ENCODE measurements at regions not wholly inside any gene's neighbourhood (a gene's known extent, or its start where the extent isn't known, plus 50 kb on each side); places are given as distances from the start of the nearest gene placed in this dataset.
A peak's percentile ranks its signal among the peaks of the same experiment; 100 is the strongest.

DNA sequence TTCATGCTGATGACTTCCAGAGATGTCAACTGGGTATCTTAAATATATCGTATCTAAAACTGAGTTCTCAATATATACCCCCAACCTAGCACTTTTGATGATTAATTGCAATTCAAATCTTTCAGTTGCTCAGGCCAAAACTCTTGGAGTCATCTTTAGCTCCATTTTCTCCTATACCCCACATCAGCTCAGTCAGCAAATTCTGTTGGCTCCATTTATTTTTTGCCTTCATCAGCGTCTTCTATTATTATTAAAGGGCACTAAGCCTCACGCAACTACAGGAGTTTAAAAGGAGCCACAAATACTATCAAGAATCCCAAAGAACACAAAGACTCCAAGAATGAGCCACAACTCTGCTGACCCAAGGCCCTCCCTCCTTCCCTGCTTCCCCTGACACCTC, 134.9 kb downstream of the KCTD12 start:
- DNase-seq, result no peak

DNA sequence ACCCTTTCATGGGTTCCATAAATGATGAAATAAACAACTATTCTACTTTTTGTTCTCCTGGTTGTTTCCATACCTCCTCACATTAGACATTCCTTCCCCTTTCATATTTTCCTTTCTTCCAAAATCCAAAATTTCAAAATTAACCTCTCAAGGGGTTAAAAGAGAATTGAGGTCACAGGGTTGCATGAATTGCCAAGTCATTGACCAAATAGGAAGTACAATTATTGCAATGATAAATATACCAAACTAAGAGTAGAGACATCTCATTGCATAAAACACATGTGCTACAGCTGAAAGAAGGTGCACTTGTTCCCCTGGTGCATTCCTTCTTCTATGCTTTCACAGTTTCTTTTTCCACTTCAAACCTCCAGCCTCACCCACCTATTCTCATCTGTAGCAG, 136.1 kb downstream of the KCTD12 start:
- no peak for DNase-seq

DNA sequence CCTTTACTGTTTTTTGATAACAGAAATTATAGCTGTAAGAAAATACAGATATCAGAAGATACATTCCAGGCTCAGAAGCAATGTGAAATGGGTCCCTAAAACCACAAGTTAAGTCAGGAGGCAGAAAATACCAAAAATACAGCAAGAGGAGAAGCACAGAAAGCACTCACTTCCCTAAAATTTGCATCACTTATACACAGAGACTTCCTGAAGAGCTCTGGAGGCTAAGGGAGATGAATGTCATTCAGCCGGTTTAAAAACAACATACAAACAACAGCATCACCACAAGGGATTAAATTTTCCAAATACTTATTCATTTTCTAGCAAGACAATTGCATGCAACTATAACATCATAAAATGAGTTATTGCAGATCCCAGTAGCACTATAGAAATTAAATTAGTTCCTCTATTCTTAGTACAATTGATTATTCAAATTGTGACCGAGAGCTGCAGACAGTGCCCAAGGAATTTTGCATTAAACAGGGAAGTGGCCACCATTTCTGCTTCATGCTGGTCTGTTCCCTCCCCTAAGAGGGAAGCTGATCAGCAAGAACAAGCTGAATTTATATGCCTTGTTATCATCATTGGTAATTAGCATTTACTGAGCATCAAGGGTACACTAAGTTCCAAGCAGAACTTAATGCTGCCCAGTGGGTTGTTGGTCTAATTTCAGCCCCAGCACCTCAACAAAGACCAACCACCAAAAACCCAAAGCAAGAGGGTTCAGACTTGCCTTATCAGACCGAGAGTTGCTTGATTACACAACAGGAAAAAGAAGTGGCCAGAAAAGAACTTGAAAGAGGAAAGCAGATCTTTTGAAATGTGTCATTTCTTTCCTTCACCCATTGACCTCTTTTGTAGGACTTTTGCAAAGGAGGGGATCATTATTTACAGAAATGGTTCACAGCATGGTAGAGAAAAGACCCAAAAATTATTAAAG, 140.7 kb downstream of the KCTD12 start:
- peak in 1 of 56 donors; percentile 8 for DNase-seq

DNA sequence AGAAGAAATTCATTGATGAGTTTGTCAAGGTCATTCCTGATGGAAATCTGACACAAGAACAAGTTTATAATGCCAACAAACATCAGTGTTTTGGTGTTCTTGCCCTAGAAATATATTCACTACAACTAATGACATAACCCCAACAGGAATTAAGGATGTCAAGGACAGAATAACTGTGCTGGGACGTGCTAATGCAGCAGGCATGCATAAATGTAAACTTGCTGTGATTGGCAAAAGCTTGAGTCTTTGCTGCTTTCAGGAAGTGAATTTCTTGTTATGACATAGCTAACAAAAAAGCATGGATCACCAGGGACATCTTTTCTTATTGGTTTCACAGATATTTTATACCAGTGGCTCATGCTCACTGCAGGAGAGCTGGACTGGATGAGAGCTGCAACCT, 144.6 kb downstream of the KCTD12 start:
- DNase-seq, result no peak

DNA sequence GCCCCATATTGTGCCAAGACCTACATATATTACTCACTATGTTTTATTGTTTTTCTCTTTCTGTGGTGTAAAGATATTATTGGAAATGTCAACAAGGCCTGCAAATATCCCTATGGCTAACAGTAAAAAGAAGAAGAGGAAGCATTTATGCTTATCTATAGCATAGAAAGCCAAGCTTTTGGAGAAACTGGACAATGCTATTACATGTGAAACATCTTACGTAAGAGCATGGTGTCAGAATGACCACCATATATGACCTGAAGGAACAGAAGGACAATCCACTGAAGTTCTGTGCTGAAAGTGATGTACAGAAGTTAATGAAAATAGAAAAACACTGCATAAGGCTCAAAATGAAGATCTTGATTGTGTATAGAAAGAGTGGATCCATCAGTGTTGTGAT, 145.2 kb downstream of the KCTD12 start:
- no peak for DNase-seq

DNA sequence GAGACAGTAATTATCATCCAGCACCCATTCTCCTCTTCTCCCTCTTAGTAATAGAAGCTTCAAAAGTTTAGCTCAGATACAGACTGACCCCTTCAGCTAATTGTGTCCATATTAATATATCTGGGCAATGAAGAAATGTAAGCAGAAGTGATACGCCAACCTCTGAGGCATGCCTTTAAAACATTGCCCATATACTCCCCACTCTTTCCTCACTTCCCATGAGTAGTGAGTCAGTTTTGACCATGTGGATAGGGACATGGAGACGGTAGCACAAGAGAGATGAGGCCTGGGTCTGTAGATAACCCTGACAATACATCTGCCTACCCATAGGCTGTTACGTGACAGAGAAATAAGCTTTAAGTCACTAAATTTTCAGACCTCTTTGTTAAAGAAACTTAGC, 147.6 kb downstream of the KCTD12 start:
- DNase-seq, result no peak

DNA sequence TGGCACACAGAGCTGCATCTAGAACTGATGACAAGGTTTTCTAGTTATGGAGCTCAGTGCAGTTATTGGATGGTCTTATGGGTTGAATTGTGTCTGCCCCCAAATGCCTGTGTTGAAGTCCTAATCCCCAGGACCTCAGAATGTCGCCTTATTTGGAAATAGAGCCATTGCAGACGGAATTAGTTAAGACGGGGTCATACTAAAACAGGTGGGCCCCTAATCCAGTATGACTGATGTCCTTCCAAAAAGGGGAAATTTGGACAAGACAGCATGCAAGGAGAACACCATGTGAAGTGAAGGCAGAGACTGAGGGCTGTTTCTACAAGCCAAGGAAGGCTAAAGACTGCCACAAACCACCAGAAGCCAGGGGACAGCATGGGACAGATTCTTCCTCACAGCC, 148.7 kb downstream of the KCTD12 start:
- DNase-seq, result no peak

DNA sequence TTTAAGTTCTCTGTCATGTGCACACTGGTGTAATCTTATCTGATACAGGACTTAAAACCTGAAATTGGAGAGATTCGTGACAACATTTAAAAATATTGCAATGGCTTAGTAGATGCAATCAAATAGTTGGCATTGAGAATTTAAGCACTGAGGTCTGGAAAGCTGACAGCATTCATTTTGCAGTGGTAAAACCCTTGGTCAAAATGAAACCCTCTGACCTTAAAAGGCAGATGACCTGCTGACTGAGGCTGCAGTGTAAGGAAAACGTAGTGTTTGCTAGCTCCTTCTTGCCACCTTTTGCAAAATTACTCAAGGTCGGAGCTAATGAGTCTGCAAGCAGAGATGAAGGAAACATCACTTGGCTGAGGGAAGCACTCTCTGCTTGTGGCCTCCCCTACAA, 150.6 kb downstream of the KCTD12 start:
- DNase-seq, result no peak

DNA sequence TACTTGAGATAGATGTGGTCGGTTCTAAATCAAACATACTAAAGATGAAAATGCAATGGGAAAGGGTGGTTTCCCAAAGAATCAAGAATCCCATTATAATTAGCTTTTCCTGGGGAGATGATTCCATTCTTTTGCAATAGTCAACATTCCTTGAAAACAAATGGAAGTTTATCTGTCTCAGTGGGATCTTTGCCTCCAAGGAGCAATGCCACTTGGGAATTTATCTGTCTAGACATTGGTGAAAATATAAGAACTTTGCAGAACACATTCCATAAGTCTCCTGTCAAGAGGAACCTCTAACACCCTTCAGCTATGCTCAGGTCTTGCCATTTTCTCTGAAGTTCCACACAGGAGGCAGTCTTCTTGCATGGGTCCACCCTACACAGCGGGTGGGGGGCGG, 152.5 kb downstream of the KCTD12 start:
- no peak for DNase-seq

DNA sequence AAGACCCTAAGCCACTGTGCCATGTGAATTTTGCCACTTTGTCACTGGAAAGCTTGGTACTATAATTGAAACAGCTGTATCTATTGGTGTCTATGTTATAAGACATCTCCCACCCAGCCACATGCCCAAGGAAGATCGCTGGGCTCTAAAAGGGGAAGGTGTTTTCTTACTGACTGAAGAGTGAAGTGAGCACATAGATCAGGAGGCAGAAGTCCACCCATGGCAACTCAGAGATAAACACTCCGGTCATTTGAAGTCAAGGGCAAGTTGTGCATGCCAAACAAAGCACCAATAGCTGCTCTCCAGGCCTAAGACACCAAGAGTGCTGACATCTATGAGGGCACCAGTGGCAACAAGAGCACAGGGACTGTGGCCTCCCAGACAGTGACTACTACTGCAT, 153.8 kb downstream of the KCTD12 start:
- no peak for DNase-seq

DNA sequence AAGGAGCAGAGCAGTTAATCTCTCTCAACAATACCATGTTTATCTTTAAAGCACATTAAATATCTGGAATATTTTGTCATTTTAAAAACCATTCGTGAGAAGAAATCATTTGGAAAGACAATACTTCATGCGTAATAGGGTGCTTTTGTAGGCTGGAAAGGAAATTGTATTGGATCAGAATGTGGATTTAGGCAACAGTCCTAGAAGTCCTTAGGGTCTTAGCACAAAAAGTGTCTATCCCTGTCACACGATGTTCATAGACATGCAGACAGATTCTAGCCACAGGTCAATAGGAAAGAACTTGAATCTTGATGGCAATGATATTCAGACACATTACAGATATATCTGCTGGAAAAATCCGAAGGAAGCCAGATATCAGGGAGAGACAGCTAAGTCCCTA, 156.0 kb downstream of the KCTD12 start:
- DNase-seq, result no peak

DNA sequence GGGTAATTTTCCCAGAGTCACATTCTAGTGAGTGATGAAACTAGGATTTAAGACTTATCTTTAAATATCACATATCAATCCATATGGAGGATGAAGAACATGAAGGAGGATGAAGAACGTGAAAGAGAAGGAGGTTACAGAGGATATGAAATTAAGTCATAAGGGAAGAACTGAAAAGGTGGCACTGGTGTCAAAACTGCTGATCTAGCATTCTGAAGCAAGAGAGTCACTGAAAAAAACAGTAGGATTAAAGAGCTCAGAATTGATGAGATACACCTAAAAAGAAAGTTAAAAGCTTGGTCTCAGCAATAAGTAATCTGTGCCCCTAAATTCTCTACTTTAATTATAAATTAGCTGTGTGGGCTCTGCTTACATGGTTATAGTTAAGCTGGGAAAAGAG, 156.5 kb downstream of the KCTD12 start:
- DNase-seq, result no peak

DNA sequence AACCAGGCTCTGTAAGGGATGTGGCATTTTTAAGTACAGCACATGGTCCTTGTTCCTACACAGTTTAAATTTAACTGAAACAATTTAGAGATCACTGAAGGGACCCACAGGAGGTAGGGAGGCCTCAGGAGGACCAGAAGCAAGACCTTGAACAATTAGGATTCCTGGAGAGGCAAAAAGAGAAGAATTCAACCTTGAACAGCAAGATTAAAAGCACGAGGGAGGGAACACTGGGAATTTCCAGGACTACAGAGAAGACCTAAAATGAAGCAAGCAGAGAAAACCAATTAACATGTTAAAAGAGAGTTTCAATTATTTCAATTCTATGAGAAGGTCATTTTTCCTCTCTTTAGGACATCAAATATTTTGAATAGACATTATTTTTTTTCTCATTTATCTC, 160.3 kb downstream of the KCTD12 start:
- no peak for DNase-seq

DNA sequence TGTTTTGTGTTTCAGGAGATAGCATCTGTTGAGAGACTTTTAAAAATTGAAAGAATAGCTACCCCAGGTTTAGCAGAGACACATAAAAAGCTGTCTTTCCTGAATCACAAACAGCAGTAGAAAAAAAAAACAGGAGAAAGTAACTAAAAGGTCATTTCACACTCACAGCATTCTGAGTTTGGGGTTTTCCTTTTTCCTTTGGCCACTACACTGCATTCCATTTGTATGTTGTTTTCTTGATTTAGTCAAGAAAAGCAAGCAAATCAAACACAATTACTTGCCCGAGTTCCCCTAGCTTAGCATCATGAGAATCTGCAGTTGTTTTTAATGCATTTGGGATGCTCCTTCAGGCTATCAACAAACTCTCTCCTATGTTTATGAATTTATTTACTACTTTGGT, 161.0 kb downstream of the KCTD12 start:
- no peak for DNase-seq

DNA sequence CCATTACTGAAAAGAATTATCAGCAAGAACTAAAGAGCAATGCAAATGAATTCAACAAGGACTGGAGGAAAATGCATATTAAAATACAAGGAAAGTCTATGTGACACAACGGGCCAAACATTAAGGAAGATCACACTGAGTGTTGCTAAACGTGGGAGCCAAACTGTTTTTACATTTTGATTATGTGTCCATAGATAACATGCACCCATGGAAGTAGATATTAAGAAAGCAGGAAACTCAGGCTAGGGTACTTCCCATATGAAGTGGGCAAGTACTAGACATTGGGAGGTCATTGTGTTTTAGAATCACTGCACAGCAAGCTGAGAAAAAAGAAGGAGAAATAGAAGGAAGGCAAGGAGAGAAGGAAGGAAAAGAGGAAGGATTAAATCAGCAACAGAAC, 161.8 kb downstream of the KCTD12 start:
- DNase-seq, result no peak

DNA sequence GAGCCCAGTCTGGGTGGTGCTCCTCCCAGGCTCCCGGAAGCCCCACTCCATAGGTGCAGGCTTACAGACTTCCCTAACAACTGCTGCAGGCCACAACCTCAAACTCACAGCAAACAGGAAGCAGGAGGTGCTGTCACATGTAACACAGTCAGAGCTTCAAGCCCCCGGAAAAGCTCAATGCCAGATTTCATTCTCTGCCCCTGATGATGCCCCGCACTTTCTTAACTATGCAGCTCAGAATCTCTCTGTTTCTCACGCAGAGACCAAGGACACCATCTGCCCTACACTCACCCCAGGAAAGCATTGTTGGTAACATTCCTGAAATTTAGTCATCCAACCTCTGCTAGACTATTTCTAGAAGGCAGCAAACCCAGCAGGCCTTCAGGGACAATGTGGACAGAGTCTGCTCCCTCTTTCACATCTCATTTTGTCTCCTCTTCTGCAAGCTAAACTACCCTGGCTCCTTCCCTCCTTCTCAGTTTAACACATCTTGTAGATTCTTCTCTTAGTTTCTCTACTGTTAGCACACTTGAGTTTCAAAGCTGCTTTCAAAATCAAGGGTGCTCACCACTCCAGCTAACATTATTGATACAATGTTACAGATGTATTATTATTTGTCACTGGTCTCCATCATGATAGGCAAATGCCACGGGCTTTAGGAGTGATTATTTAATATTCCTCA, 162.5 kb downstream of the KCTD12 start:
- peak in 11 of 56 donors; percentile 1 to 25 (median 4) for DNase-seq

DNA sequence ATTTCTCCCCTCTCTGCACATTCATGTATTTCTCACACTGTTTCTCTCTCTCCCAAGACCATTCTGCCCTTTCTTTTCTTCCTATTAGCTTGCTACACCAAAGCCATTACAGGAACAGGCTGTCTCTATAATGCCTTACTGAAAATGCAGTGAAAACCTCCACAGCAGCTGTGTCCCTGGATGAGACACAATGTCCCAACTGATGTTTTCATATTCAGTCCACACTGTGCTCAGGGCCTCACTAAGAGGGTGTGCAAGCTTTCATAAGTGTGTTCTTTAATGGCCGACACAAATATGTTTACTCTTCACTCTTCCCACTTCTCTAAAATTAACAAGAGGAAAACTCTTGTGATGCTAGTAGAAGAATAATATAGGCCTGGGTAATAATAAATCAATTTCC, 163.4 kb downstream of the KCTD12 start:
- no peak for DNase-seq

DNA sequence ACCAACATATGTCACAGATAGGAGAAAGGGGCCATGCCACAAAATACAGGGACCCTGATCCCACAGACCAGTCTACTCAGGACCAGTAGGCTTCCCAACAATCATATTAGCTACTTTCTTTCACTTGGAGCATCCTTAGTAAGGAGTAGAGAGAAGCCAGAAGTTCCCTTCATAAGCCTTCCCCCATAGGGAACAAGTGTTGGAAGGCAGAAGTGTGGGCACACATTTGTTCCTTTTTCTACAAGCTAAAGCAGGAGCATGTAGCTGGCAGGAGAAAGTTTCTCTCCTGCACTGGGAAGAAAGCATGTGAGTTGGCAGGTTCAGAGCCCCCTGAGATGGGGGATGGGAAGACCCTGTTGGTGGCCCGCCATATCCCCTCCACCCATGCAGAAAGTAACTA, 165.4 kb downstream of the KCTD12 start:
- DNase-seq, result no peak

DNA sequence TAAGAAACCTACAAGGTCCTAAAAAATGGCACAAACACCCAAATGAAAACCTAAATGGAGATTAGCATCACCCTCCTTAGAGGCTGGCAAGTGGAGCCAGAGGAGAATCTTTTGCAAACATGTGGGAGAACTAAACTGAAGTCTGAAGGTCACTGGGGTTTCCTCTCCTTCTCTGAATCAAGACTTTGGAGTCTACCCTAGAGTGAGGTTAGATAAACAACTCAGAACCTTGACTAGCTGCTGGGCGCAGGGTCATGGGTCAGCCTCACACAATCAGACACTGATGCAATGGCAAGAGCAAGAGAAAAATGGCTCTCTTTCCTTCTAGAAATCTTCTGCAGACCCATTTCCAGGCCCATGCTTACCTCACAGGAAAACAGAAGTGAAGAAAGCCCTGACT, 165.8 kb downstream of the KCTD12 start:
- DNase-seq, result no peak

DNA sequence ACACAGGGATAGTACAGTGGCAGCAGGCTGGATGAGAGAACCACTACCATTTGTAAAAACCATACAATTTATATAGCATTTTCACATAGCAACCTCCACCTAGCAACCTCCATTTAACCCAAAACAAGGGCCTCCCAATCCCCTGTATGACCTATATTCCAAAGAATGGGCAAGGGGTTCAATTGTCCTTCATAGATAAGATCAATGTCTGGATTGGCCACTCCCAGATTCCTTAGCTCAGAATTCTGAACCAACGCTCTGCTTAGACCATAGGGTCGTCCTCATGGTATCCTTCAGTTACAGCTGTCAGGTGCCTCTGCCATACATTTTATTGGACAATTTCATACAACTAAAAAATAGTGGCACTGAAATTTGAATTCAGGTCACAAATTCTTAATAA, 166.2 kb downstream of the KCTD12 start:
- DNase-seq, result no peak

DNA sequence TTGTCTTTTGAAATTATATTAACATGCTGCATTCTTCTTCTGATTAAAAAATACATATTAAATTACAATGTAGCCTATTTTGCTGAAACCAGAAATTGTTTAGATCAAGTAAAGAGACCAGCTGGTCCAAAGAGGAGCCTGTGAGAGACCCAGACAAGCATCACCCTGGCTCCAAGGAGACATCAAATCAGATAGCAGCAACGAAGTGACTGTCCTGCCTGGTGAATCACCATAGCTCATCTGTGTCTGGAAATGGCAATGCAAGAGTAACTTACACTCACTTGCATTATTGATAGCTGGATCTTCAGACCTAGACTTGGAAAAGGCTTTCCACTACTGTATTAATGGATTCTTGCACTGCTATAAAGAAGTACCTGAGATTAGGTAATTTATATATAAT, 169.1 kb downstream of the KCTD12 start:
- no peak for DNase-seq

DNA sequence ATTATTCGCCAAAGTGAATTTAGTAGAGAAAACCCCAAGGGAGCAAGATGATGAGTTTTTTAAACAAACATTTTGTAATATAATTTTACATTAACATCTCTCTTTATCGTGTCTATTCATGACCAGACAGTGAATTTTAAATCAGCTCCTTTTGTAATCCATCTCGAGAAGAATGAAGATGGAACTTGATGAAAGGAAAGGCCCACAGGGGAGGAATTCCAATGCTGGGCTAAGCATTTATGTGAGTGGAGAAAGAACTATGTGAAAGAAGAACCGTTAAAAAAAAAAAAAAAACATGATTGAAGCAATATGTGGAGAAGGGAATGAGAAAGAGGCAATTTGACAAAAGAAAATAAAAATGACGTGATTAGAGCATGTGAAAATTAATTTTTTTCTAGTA, 170.6 kb downstream of the KCTD12 start:
- no peak for DNase-seq

DNA sequence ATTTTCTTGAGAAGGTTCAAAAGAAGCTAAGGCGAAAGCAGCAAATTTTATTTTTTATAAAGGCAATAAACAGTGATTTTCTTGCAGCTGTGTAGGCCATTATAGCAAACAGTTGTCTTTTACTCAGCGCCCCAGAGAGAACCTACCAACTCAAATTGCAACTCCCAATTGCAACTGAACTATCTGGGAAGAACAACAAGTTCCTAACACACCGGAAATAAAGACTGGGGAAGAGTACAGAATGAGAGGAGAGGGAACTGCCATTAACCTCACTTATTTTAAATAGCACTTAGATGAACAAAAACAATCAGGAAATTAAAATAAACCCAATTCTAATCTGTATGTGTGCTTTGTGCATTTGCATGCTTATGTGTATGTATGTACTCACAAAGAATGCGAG, 171.1 kb downstream of the KCTD12 start:
- no peak for DNase-seq

Measured in amygdala (tissue), 56 donors.